ENCODE measurements at regions not wholly inside any gene's neighbourhood (a gene's known extent, or its start where the extent isn't known, plus 50 kb on each side); places are given as distances from the start of the nearest gene placed in this dataset.

DNA sequence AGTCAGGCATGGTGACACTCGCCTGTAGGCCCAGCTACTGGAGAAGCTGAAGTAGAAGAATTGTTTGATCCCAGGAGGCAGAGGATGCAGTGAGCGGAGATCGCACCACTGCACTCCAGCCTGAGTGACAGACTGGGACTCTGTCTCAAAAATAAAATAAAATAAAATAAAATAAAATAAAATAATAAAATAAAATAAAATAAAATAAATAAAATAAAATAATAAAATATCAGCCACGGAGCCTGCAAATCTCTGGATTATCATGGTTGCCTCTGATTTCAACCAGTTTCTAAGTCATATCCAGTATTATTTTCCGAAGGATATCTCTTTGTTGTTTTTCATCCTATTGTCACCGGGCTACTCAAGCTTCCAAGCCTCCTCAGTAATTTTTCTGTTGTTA, 51.7 kb upstream of the FZD8 start:
- no peak for TF ChIP-seq MYC (IDR thresholded peaks at IDR 0.05; ENCODE audit: low read depth, low read length)
- TF ChIP-seq, protein P1, sequence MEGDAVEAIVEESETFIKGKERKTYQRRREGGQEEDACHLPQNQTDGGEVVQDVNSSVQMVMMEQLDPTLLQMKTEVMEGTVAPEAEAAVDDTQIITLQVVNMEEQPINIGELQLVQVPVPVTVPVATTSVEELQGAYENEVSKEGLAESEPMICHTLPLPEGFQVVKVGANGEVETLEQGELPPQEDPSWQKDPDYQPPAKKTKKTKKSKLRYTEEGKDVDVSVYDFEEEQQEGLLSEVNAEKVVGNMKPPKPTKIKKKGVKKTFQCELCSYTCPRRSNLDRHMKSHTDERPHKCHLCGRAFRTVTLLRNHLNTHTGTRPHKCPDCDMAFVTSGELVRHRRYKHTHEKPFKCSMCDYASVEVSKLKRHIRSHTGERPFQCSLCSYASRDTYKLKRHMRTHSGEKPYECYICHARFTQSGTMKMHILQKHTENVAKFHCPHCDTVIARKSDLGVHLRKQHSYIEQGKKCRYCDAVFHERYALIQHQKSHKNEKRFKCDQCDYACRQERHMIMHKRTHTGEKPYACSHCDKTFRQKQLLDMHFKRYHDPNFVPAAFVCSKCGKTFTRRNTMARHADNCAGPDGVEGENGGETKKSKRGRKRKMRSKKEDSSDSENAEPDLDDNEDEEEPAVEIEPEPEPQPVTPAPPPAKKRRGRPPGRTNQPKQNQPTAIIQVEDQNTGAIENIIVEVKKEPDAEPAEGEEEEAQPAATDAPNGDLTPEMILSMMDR (IDR thresholded peaks at IDR 0.05; ENCODE audit: low read depth, low read length): no peak
- TF ChIP-seq POLR2A (IDR thresholded peaks at IDR 0.05; ENCODE audit: extremely low read depth, insufficient read length): no peak
- TF ChIP-seq, protein P2, sequence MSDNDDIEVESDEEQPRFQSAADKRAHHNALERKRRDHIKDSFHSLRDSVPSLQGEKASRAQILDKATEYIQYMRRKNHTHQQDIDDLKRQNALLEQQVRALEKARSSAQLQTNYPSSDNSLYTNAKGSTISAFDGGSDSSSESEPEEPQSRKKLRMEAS (IDR thresholded peaks at IDR 0.05; ENCODE audit: low read depth, low read length): no peak
- H3K4me3 ChIP-seq (ENCODE audit: low read depth, low read length): no peak overlapping the region
- DNase-seq (ENCODE audit: low read depth): no peak
